Mesenchymal stem cell (in vitro differentiated cells and primary cell): ENCODE measurements at regions not wholly inside any gene's neighbourhood (a gene's known extent, or its start where the extent isn't known, plus 50 kb on each side); places are given as distances from the start of the nearest gene placed in this dataset.

Experiments used
- DNase-seq: peaks from one replicate; pipeline ENCODE4 v3.0.0-alpha.2; 2013
- H2AFZ ChIP-seq: one replicate; pipeline ENCODE4 v1.6.1; 2013; ENCODE audit warnings: low read depth, mild to moderate bottlenecking, control low read depth, inconsistent platforms, low read length, moderate library complexity
- H2AK5ac ChIP-seq: 2 replicates; pipeline ENCODE4 v1.6.1; 2013; ENCODE audit warnings: low read length, moderate library complexity, mild to moderate bottlenecking, inconsistent platforms; ENCODE audit not compliant: severe bottlenecking
- H2BK120ac ChIP-seq: one replicate; pipeline ENCODE4 v1.6.1; 2013; ENCODE audit warnings: low read depth, mild to moderate bottlenecking, inconsistent platforms, low read length, moderate library complexity
- H2BK12ac ChIP-seq, 2 experiments: one replicate each; pipeline ENCODE4 v1.6.1; 2013; ENCODE audit warnings: inconsistent platforms in 2 of 2, low read length in 2 of 2, mild to moderate bottlenecking in 2 of 2, moderate library complexity in 2 of 2, control low read depth in 1 of 2
- H2BK15ac ChIP-seq: one replicate; pipeline ENCODE4 v1.6.1; 2013; ENCODE audit warnings: mild to moderate bottlenecking, low read depth, inconsistent platforms; ENCODE audit not compliant: poor library complexity, severe bottlenecking
- H2BK5ac ChIP-seq: 2 replicates; pipeline ENCODE4 v1.6.1; 2013; ENCODE audit warnings: low read depth, mild to moderate bottlenecking, low read length, control low read depth, inconsistent platforms; ENCODE audit not compliant: poor library complexity, severe bottlenecking
- H3K14ac ChIP-seq, 2 experiments: one replicate each; pipeline ENCODE4 v1.6.1; 2013; ENCODE audit warnings: inconsistent platforms in 2 of 2, low read length in 2 of 2, control low read depth in 1 of 2, mild to moderate bottlenecking in 1 of 2, moderate library complexity in 1 of 2
- H3K18ac ChIP-seq, 2 experiments: one replicate each; pipeline ENCODE4 v1.6.1; 2013; ENCODE audit warnings: inconsistent platforms in 2 of 2, low read length in 2 of 2, control low read depth in 1 of 2, low read depth in 1 of 2, mild to moderate bottlenecking in 1 of 2
- H3K23ac ChIP-seq, 2 experiments: one replicate each; pipeline ENCODE4 v1.6.1; 2013; ENCODE audit warnings: inconsistent platforms in 2 of 2, low read length in 2 of 2, mild to moderate bottlenecking in 2 of 2, moderate library complexity in 2 of 2, control low read depth in 1 of 2
- H3K27ac ChIP-seq: 2 replicates; pipeline ENCODE4 v1.5.1; 2013; ENCODE audit warnings: mild to moderate bottlenecking, moderate library complexity, low read length, control low read depth, inconsistent platforms; ENCODE audit not compliant: poor library complexity, severe bottlenecking
- H3K27me3 ChIP-seq, 2 experiments: 2 replicates each; pipeline versions ENCODE4 v1.6.1 to v1.7.0; 2013; ENCODE audit warnings: low read length in 2 of 2, mild to moderate bottlenecking in 2 of 2, moderate library complexity in 2 of 2, control low read depth in 1 of 2, inconsistent platforms in 1 of 2; ENCODE audit not compliant: control insufficient read depth in 1 of 2, insufficient read depth in 1 of 2
- H3K36me3 ChIP-seq, 2 experiments: 2 replicates each; pipeline versions ENCODE4 v1.6.1 to v1.7.0; 2013; ENCODE audit warnings: low read length in 2 of 2, control low read depth in 1 of 2, inconsistent platforms in 1 of 2, low read depth in 1 of 2, mild to moderate bottlenecking in 1 of 2; ENCODE audit not compliant: insufficient read depth in 2 of 2, control insufficient read depth in 1 of 2
- H3K4ac ChIP-seq, 2 experiments: one replicate each; pipeline ENCODE4 v1.6.1; 2013; ENCODE audit warnings: inconsistent platforms in 2 of 2, low read length in 2 of 2, mild to moderate bottlenecking in 2 of 2, moderate library complexity in 2 of 2, control low read depth in 1 of 2, low read depth in 1 of 2
- H3K4me1 ChIP-seq: 2 replicates; pipeline ENCODE4 v1.6.1; 2013; ENCODE audit warnings: low read depth, low read length, control low read depth; ENCODE audit not compliant: control insufficient read depth, insufficient read depth
- H3K4me2 ChIP-seq: 2 replicates; pipeline ENCODE4 v1.6.1; 2013; ENCODE audit warnings: low read length, mild to moderate bottlenecking, inconsistent platforms; ENCODE audit not compliant: poor library complexity, severe bottlenecking
- H3K4me3 ChIP-seq, 2 experiments: 2 replicates each; pipeline versions ENCODE4 v1.5.1 to v1.7.0; 2013; ENCODE audit warnings: low read length in 2 of 2, mild to moderate bottlenecking in 2 of 2, control low read depth in 1 of 2, low read depth in 1 of 2; ENCODE audit not compliant: insufficient read depth in 1 of 2
- H3K79me1 ChIP-seq: replicated peaks from 2 replicates; pipeline ENCODE4 v1.6.1; 2013; ENCODE audit warnings: mild to moderate bottlenecking, control low read depth, low read length, inconsistent platforms; ENCODE audit not compliant: poor library complexity, severe bottlenecking
- H3K9ac ChIP-seq: 2 replicates; pipeline ENCODE4 v1.7.0; 2013; ENCODE audit warnings: mild to moderate bottlenecking, low read length, moderate library complexity
- H3K9me3 ChIP-seq: 2 replicates; pipeline ENCODE4 v1.7.0; 2013; ENCODE audit warnings: mild to moderate bottlenecking, low read length; ENCODE audit not compliant: control insufficient read depth
- H4K8ac ChIP-seq: one replicate; pipeline ENCODE4 v1.6.1; 2013; ENCODE audit warnings: inconsistent platforms, mild to moderate bottlenecking, low read length, moderate library complexity
- H4K91ac ChIP-seq: one replicate; pipeline ENCODE4 v1.6.1; 2013; ENCODE audit warnings: mild to moderate bottlenecking, low read length, inconsistent platforms
- WGBS: methylation state at CpG from one replicate; pipeline ENCODE4 v1.1.7; 2013; ENCODE audit warnings: mixed read lengths; 5-methylcytosine and 5-hydroxymethylcytosine counted together

- 34% methylated on average over 13 of the region's 13 CpGs for WGBS
- H3K79me1 ChIP-seq: no peaks in the 10 kb centered on the region
These were observed 203.9 kb downstream of the ZNF326 start for GRCh38 chr1:90198616-90199332.

GRCh38 chr1:90193116-90193515 is 198.2 kb downstream of the ZNF326 start:
- H2BK15ac ChIP-seq: no peak overlapping the region

More at GRCh38 chr1:90198616-90199332, 203.9 kb downstream of the ZNF326 start:
- H2BK120ac ChIP-seq: no peak overlapping the region
- H3K4me1 ChIP-seq: no peaks in the 10 kb centered on the region
- no peak overlapping the region for H3K18ac ChIP-seq
- no peak overlapping the region for H3K27ac ChIP-seq
- DNase-seq: no peak
- no peak overlapping the region for H2BK5ac ChIP-seq
- H4K8ac ChIP-seq: no peak overlapping the region
- no peak overlapping the region for H3K4me3 ChIP-seq
- no peak overlapping the region for H3K23ac ChIP-seq
- no peak overlapping the region for H2AK5ac ChIP-seq
- peaks cover 0 to 10% of the 10 kb centered on the region in 2 experiments for H3K27me3 ChIP-seq
- H3K36me3 ChIP-seq: no peaks in the 10 kb centered on the region
- H3K4me2 ChIP-seq: no peak overlapping the region
- H3K9ac ChIP-seq: no peak overlapping the region
- H3K14ac ChIP-seq: no peak overlapping the region
- no peaks in the 10 kb centered on the region for H3K9me3 ChIP-seq
- H3K4ac ChIP-seq: no peak overlapping the region
- no peak overlapping the region for H4K91ac ChIP-seq
- no peak overlapping the region for H2AFZ ChIP-seq
- H2BK12ac ChIP-seq: no peak overlapping the region
- no peak overlapping the region for H2BK15ac ChIP-seq

DNA sequence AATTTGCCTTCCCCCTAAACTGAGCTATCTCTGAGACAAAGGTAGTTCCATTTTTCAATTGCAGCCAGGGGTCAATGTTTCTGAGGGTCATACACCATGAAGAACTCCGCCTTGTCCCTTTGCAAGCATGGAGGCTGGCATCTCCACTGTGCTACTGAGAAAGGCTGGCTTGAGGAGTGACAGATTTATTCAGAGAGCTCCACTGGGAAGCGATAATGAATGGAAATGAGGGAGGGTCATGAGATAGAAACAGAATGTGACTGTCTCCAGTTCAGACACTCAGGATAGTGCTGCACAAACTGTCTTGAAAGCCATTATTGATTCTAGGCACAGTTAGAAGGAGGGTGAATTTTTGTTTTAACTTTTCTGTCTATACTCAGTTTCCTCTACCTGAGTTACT is 197.5 kb downstream of the ZNF326 start:
- 86% methylated on average over 2 of the region's 2 CpGs for WGBS
- H3K4ac ChIP-seq: no peak overlapping the region
- H4K91ac ChIP-seq: no peak overlapping the region
- no peak overlapping the region for H3K4me3 ChIP-seq
- no peak overlapping the region for H3K18ac ChIP-seq
- no peak overlapping the region for H2AK5ac ChIP-seq
- no peaks in the 10 kb centered on the region for H3K79me1 ChIP-seq
- H3K14ac ChIP-seq: no peak overlapping the region
- H4K8ac ChIP-seq: no peak overlapping the region
- H2BK120ac ChIP-seq: no peak overlapping the region
- H2AFZ ChIP-seq: no peak overlapping the region
- no peak overlapping the region for H3K4me2 ChIP-seq
- H2BK5ac ChIP-seq: no peak overlapping the region
- no peak overlapping the region for H2BK15ac ChIP-seq
- no peaks in the 10 kb centered on the region for H3K36me3 ChIP-seq
- H3K23ac ChIP-seq: no peak overlapping the region
- H3K4me1 ChIP-seq: no peaks in the 10 kb centered on the region
- DNase-seq: no peak
- no peak overlapping the region for H2BK12ac ChIP-seq
- H3K9ac ChIP-seq: no peak overlapping the region
- no peaks in the 10 kb centered on the region for H3K9me3 ChIP-seq
- no peak overlapping the region for H3K27ac ChIP-seq
- no peaks in the 10 kb centered on the region for H3K27me3 ChIP-seq

More at GRCh38 chr1:90193116-90193515, 198.2 kb downstream of the ZNF326 start:
- H2BK12ac ChIP-seq: no peak overlapping the region
- no peak for DNase-seq
- no peaks in the 10 kb centered on the region for H3K36me3 ChIP-seq
- H3K9me3 ChIP-seq: no peaks in the 10 kb centered on the region
- H3K4me3 ChIP-seq: no peak overlapping the region
- no peak overlapping the region for H2BK5ac ChIP-seq
- H3K23ac ChIP-seq: no peak overlapping the region
- H2AK5ac ChIP-seq: no peak overlapping the region
- H3K79me1 ChIP-seq: no peaks in the 10 kb centered on the region
- no peak overlapping the region for H2AFZ ChIP-seq
- H3K18ac ChIP-seq: no peak overlapping the region
- no peak overlapping the region for H2BK120ac ChIP-seq
- H3K4ac ChIP-seq: no peak overlapping the region
- no peak overlapping the region for H3K27ac ChIP-seq
- H4K8ac ChIP-seq: no peak overlapping the region
- no peak overlapping the region for H3K9ac ChIP-seq
- H3K4me2 ChIP-seq: no peak overlapping the region
- no peak overlapping the region for H4K91ac ChIP-seq
- 94% methylated on average over 6 of the region's 6 CpGs for whole genome bisulfite sequencing
- H3K4me1 ChIP-seq: no peaks in the 10 kb centered on the region
- H3K27me3 ChIP-seq: no peaks in the 10 kb centered on the region
- H3K14ac ChIP-seq: no peak overlapping the region

DNA sequence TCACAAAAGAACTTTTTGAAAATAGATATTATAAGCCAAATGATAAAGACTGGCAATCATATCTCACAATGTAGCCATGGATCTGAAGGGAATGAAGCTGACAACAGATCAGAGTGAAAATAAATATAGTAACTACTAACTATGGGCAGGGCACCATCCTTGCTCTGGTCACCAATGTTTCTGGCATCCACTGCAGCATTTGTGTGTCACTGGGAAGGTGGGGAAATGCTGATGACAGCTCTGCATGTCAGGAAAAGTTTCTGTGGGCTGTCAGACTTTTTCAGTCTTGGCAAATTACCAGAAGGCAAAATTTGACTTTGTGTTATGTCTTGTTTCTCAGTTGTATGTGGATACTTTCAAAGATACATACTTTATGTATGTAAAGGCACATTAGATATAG is 195.6 kb downstream of the ZNF326 start:
- Histone ChIP-seq H3K18ac (no peak overlapping the region), H2BK15ac (no peak overlapping the region), H3K79me1 (no peaks in the 10 kb centered on the region), H2AFZ (no peak overlapping the region), H3K4me1 (no peaks in the 10 kb centered on the region), H2BK12ac (no peak overlapping the region), H2AK5ac (no peak overlapping the region), H3K4me2 (no peak overlapping the region), H4K91ac (no peak overlapping the region), H3K27ac (no peak overlapping the region), H3K36me3 (no peaks in the 10 kb centered on the region), H3K9me3 (no peaks in the 10 kb centered on the region), H3K14ac (no peak overlapping the region), H4K8ac (no peak overlapping the region), H2BK120ac (no peak overlapping the region), H3K27me3 (no peaks in the 10 kb centered on the region), H3K23ac (no peak overlapping the region), H3K9ac (no peak overlapping the region), H3K4me3 (no peak overlapping the region), H2BK5ac (no peak overlapping the region), H3K4ac (no peak overlapping the region)
- no peak for DNase-seq
